GM12891 (cell line): ENCODE measurements at regions not wholly inside any gene's neighbourhood (a gene's known extent, or its start where the extent isn't known, plus 50 kb on each side); places are given as distances from the start of the nearest gene placed in this dataset.
"Not testable (repeated sequence)": the region's sequence is repeated elsewhere in the genome, so short reads cannot be mapped to it uniquely, and the experiment has no call there.

Source experiments
- DNase-seq: peaks from one replicate; pipeline ENCODE4 v3.0.0; 2011; ENCODE audit warnings: low spot score; ENCODE audit not compliant: insufficient read length
- FAIRE-seq: peaks from 2 replicates; lab custom pipeline; 2011; peaks lifted over from hg19 to GRCh38; lab: Jason Lieb, UNC
- PAX5 ChIP-seq: IDR thresholded peaks from 2 replicates; pipeline ENCODE4 v1.6.1; 2011; ENCODE audit warnings: low read length, moderate library complexity, mild to moderate bottlenecking; ENCODE audit not compliant: insufficient read depth, severe bottlenecking
- POLR2A ChIP-seq: IDR thresholded peaks from 2 replicates; pipeline ENCODE4 v1.6.1; 2011; ENCODE audit warnings: low read depth, low read length, control low read depth
- POLR2AphosphoS5 ChIP-seq: IDR thresholded peaks from 2 replicates; pipeline ENCODE4 v1.6.1; 2011; ENCODE audit warnings: low read depth, low read length, control low read depth
- POU2F2 ChIP-seq: IDR thresholded peaks from 2 replicates; pipeline ENCODE4 v1.6.1; 2011; ENCODE audit warnings: low read depth, mild to moderate bottlenecking, control low read depth, low read length, moderate library complexity
- SPI1 ChIP-seq: IDR thresholded peaks from 2 replicates; pipeline ENCODE4 v1.6.1; 2011; ENCODE audit warnings: low read depth, low read length, control low read depth
- TAF1 ChIP-seq: IDR thresholded peaks from 2 replicates; pipeline ENCODE4 v1.6.1; 2011; ENCODE audit warnings: low read depth, low read length, control low read depth

- no peak for FAIRE-seq
These were observed 92.8 kb upstream of the ARHGAP42 start for GRCh38 chr11:100594320-100594719.

GRCh38 chr11:100600941-100601340, 86.1 kb upstream of the ARHGAP42 start:
- DNase-seq (no peak), FAIRE-seq (no peak)
- TF ChIP-seq TAF1 (no peak), POLR2AphosphoS5 (no peak), SPI1 (no peak), POLR2A (no peak)

More at GRCh38 chr11:100594320-100594719, 92.8 kb upstream of the ARHGAP42 start:
- TF ChIP-seq POU2F2 (no peak), SPI1 (no peak), PAX5 (no peak), POLR2AphosphoS5 (no peak), POLR2A (no peak), TAF1 (no peak)
- no peak for DNase-seq

- TF ChIP-seq TAF1 (no peak), POLR2A (no peak), POLR2AphosphoS5 (no peak), SPI1 (no peak), POU2F2 (no peak), PAX5 (no peak)
- FAIRE-seq (no peak), DNase-seq (no peak)
These were observed 84.4 kb upstream of the ARHGAP42 start for GRCh38 chr11:100602716-100603115.

- DNase-seq, FAIRE-seq: not testable (repeated sequence)
These were observed 79.3 kb upstream of the ARHGAP42 start for GRCh38 chr11:100607761-100608160.

GRCh38 chr11:100612766-100613165, 74.3 kb upstream of the ARHGAP42 start:
- TF ChIP-seq POLR2A (no peak), POLR2AphosphoS5 (no peak), SPI1 (no peak), PAX5 (no peak), TAF1 (no peak), POU2F2 (no peak)
- FAIRE-seq (no peak), DNase-seq (peak; percentile 1)

- TF ChIP-seq PAX5 = no peak
- no peak for TF ChIP-seq POU2F2
- TF ChIP-seq POLR2AphosphoS5 = no peak
- no peak for TF ChIP-seq TAF1
- TF ChIP-seq SPI1 = no peak
- no peak for TF ChIP-seq POLR2A
- FAIRE-seq (no peak), DNase-seq (no peak)
These were observed 68.2 kb upstream of the ARHGAP42 start for GRCh38 chr11:100618914-100619313.

GRCh38 chr11:100619484-100619883, 67.6 kb upstream of the ARHGAP42 start:
- no peak for TF ChIP-seq POU2F2
- TF ChIP-seq SPI1 = no peak
- no peak for TF ChIP-seq PAX5
- no peak for TF ChIP-seq TAF1
- TF ChIP-seq POLR2A = no peak
- TF ChIP-seq POLR2AphosphoS5 = no peak
- FAIRE-seq = no peak
- DNase-seq = no peak

GRCh38 chr11:100622404-100622803, 64.7 kb upstream of the ARHGAP42 start:
- DNase-seq = no peak
- no peak for FAIRE-seq
- TF ChIP-seq POU2F2 = no peak
- no peak for TF ChIP-seq TAF1
- TF ChIP-seq PAX5 = no peak
- no peak for TF ChIP-seq SPI1

- FAIRE-seq (no peak), DNase-seq (no peak)
- no peak for TF ChIP-seq PAX5
- no peak for TF ChIP-seq SPI1
- TF ChIP-seq POLR2A = no peak
- TF ChIP-seq POLR2AphosphoS5 = no peak
- no peak for TF ChIP-seq POU2F2
- TF ChIP-seq TAF1 = no peak
These were observed 62.7 kb upstream of the ARHGAP42 start for GRCh38 chr11:100624346-100624745.

- FAIRE-seq (no peak), DNase-seq (no peak)
- TF ChIP-seq POLR2AphosphoS5 (no peak), SPI1 (no peak), POU2F2 (no peak), POLR2A (no peak), TAF1 (no peak), PAX5 (no peak)
These were observed 62.0 kb upstream of the ARHGAP42 start for GRCh38 chr11:100625041-100625440.

GRCh38 chr11:100629671-100630070, 57.4 kb upstream of the ARHGAP42 start:
- DNase-seq = no peak
- no peak for FAIRE-seq

More at GRCh38 chr11:100629671-100630070, 57.4 kb upstream of the ARHGAP42 start:
- TF ChIP-seq SPI1 (no peak), TAF1 (no peak), POU2F2 (no peak), POLR2A (no peak), POLR2AphosphoS5 (no peak), PAX5 (no peak)
